SU-DHL-6 (cell line): ENCODE measurements at regions not wholly inside any gene's neighbourhood (a gene's known extent, or its start where the extent isn't known, plus 50 kb on each side); places are given as distances from the start of the nearest gene placed in this dataset.

Experiments used
- CTCF ChIP-seq: fragments of 200-600 bp; sonication (generic); IDR thresholded peaks from one replicate; pipeline ENCODE4 v1.5.1; 2017; ENCODE audit warnings: antibody characterized with exemption, mild to moderate bottlenecking, low read length, moderate library complexity; ENCODE audit not compliant: insufficient read depth, poor library complexity, severe bottlenecking
- EZH2phosphoT487 ChIP-seq: fragments of 200-600 bp; sonication (generic), shearing (Covaris generic); conservative IDR thresholded peaks from 2 replicates; pipeline ENCODE4 v1.6.1; 2018; ENCODE audit warnings: mild to moderate bottlenecking, antibody characterized with exemption, low read length, moderate library complexity, mixed read lengths

GRCh38 chr4:115332078-115332477, 218.7 kb upstream of the NDST4 start:
- TF ChIP-seq CTCF (no peak), EZH2phosphoT487 (no peak)
